ENCODE measurements at regions not wholly inside any gene's neighbourhood (a gene's known extent, or its start where the extent isn't known, plus 50 kb on each side); places are given as distances from the start of the nearest gene placed in this dataset.

GRCh38 chr3:193813501-193813830, 220.5 kb downstream of the OPA1 start:
- Histone ChIP-seq H3K36me3 (ENCODE audit: control insufficient read depth in 1 of 2, insufficient read depth in 2 of 2, low read length in 2 of 2) (no peaks in the 10 kb centered on the region), H3K27me3 (ENCODE audit: insufficient read depth, low read length) (no peaks in the 10 kb centered on the region), H2AFZ (ENCODE audit: low read depth, low read length, poor library complexity, severe bottlenecking) (no peak overlapping the region), H3K4me2 (ENCODE audit: low read length) (no peak overlapping the region), H3K9me2 (ENCODE audit: insufficient read depth) (no peaks in the 10 kb centered on the region), H3K9ac (ENCODE audit: low read length) (no peak overlapping the region), H3K4me3 (replicated peaks in 1 of 2; ENCODE audit: low read depth in 1 of 2, low read length in 2 of 2) (no peak overlapping the region), H3K4me1 (ENCODE audit: control insufficient read depth in 1 of 2, insufficient read depth in 2 of 2, low read length in 2 of 2) (no peaks in the 10 kb centered on the region), H3K79me2 (ENCODE audit: insufficient read depth, low read length) (no peaks in the 10 kb centered on the region), H3K9me3 (ENCODE audit: control insufficient read depth in 1 of 2, insufficient read depth in 1 of 2, low read depth in 1 of 2, low read length in 2 of 2) (no peaks in the 10 kb centered on the region), H3K27ac (ENCODE audit: low read depth, low read length) (no peak overlapping the region), H4K20me1 (ENCODE audit: insufficient read depth) (no peaks in the 10 kb centered on the region)
- ChIA-PET POLR2A (no interaction called here), CTCF (no interaction called here), RAD21 (ENCODE audit: low non-redundant PET in 1 of 2, low total read pairs in 2 of 2, uncharacterized antibody in 2 of 2, unreplicated experiment in 2 of 2) (no interaction called here)
- TF ChIP-seq JUND (IDR thresholded peaks at IDR 0.05) (no peak), CTCF (IDR thresholded peaks at IDR 0.05 in 2 of 3, conservative IDR thresholded peaks at IDR 0.05 in 1 of 3; ENCODE audit: borderline replicate concordance in 1 of 3, insufficient read depth in 1 of 3, low read depth in 2 of 3, low read length in 2 of 3) (no peak), YY1 (IDR thresholded peaks at IDR 0.05; ENCODE audit: extremely low read depth, insufficient replicate concordance, low read depth, low read length) (no peak), FOSL1 (IDR thresholded peaks at IDR 0.05; ENCODE audit: low read depth) (no peak), POLR2A (IDR thresholded peaks at IDR 0.05; ENCODE audit: borderline replicate concordance, extremely low read depth, insufficient read depth, insufficient read length) (no peak), SP1 (IDR thresholded peaks at IDR 0.05; ENCODE audit: low read depth) (no peak), ZNF274 (IDR thresholded peaks at IDR 0.05; ENCODE audit: low read depth, low read length) (no peak), TCF7L2 (IDR thresholded peaks at IDR 0.05; ENCODE audit: borderline replicate concordance, extremely low read depth, insufficient read depth, insufficient read length) (no peak), EZH2 (IDR thresholded peaks at IDR 0.05) (no peak), SRF (IDR thresholded peaks at IDR 0.05; ENCODE audit: low read depth) (no peak), EZH2phosphoT487 (IDR thresholded peaks at IDR 0.05; ENCODE audit: borderline replicate concordance) (no peak), SIN3A (IDR thresholded peaks at IDR 0.05; ENCODE audit: low read depth) (no peak), CEBPB (IDR thresholded peaks at IDR 0.05; ENCODE audit: low read depth) (no peak)
- TF ChIP-seq, protein P1, sequence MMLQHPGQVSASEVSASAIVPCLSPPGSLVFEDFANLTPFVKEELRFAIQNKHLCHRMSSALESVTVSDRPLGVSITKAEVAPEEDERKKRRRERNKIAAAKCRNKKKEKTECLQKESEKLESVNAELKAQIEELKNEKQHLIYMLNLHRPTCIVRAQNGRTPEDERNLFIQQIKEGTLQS (IDR thresholded peaks at IDR 0.05): no peak
- ATAC-seq: no peak
- BruUV-seq (replicated peaks): no TSS peak
- no peak for DNase-seq (ENCODE audit: low read depth, low spot score)
- intact Hi-C loops (cut with micrococcal nuclease): no loop called here
